Neural progenitor cell (in vitro differentiated cells): ENCODE measurements at regions not wholly inside any gene's neighbourhood (a gene's known extent, or its start where the extent isn't known, plus 50 kb on each side); places are given as distances from the start of the nearest gene placed in this dataset.

ENCODE experiments used
- DNase-seq: peaks from one replicate; pipeline ENCODE4 v3.0.0-alpha.2; 2016; ENCODE audit warnings: low spot score
- H2AFZ ChIP-seq: fragments of 200-600 bp; sonication (generic); replicated peaks from 2 replicates; pipeline ENCODE4 v1.6.1; 2016; ENCODE audit warnings: antibody characterized with exemption
- H3F3A ChIP-seq: fragments of 200-600 bp; sonication (generic); 2 replicates; pipeline ENCODE4 v1.6.1; 2016; ENCODE audit warnings: antibody characterized with exemption, low read depth
- H3K27ac ChIP-seq: fragments of 200-600 bp; sonication (generic); 2 replicates; pipeline ENCODE4 v1.5.1; 2016; ENCODE audit warnings: mild to moderate bottlenecking
- H3K27me3 ChIP-seq: fragments of 200-600 bp; sonication (generic); 2 replicates; pipeline ENCODE4 v1.6.1; 2016; ENCODE audit warnings: mild to moderate bottlenecking, moderate library complexity
- H3K36me3 ChIP-seq: fragments of 200-600 bp; sonication (generic); 2 replicates; pipeline ENCODE4 v1.5.1; 2016
- H3K4me1 ChIP-seq: fragments of 200-600 bp; sonication (generic); 2 replicates; pipeline ENCODE4 v1.6.1; 2016; ENCODE audit warnings: mixed run types
- H3K4me2 ChIP-seq: fragments of 200-600 bp; sonication (generic); 2 replicates; pipeline ENCODE4 v1.6.1; 2016
- H3K4me3 ChIP-seq: fragments of 200-600 bp; sonication (generic); 2 replicates; pipeline ENCODE4 v1.5.1; 2016
- H3K79me2 ChIP-seq: fragments of 200-600 bp; sonication (generic); 2 replicates; pipeline ENCODE4 v1.6.1; 2016; ENCODE audit warnings: low read depth
- H3K9ac ChIP-seq: fragments of 200-600 bp; sonication (generic); 2 replicates; pipeline ENCODE4 v1.6.1; 2016
- H3K9me3 ChIP-seq: fragments of 200-600 bp; sonication (generic); 2 replicates; pipeline ENCODE4 v1.5.1; 2016; ENCODE audit warnings: low read depth
- H4K20me1 ChIP-seq: fragments of 200-600 bp; sonication (generic); 2 replicates; pipeline ENCODE4 v1.6.1; 2016; ENCODE audit warnings: low read depth
- H3K27ac Mint-ChIP-seq: 3 replicates; pipeline ENCODE4 v1.8.0; 2021; ENCODE audit warnings: mixed read lengths
- H3K27me3 Mint-ChIP-seq: 2 replicates; pipeline ENCODE4 v1.8.0; 2022; ENCODE audit warnings: low read depth, mild to moderate bottlenecking, inconsistent platforms, moderate library complexity, mixed read lengths; ENCODE audit not compliant: insufficient read depth
- H3K36me3 Mint-ChIP-seq: 3 replicates; pipeline ENCODE4 v1.8.0; 2021; ENCODE audit warnings: mixed read lengths
- H3K4me1 Mint-ChIP-seq: 3 replicates; pipeline ENCODE4 v1.8.0; 2021; ENCODE audit warnings: mixed read lengths
- H3K4me3 Mint-ChIP-seq: 3 replicates; pipeline ENCODE4 v1.8.0; 2021; ENCODE audit warnings: mild to moderate bottlenecking, moderate library complexity, mixed read lengths
- H3K9me3 Mint-ChIP-seq: 3 replicates; pipeline ENCODE4 v1.8.0; 2020; ENCODE audit warnings: mixed read lengths
- EZH2 ChIP-seq: fragments of 200-600 bp; sonication (generic); IDR thresholded peaks from 2 replicates; pipeline ENCODE4 v1.6.1; 2017; ENCODE audit warnings: antibody characterized with exemption, mild to moderate bottlenecking, moderate library complexity
- EZH2phosphoT487 ChIP-seq: fragments of 200-600 bp; sonication (generic); IDR thresholded peaks from 2 replicates; pipeline ENCODE4 v1.6.1; 2017; ENCODE audit warnings: antibody characterized with exemption
- TF ChIP-seq, protein P1 (sequence below): fragments of 200-600 bp; sonication (generic); IDR thresholded peaks from 2 replicates; pipeline ENCODE4 v1.5.1; 2017; ENCODE audit warnings: antibody characterized with exemption, mild to moderate bottlenecking

DNA sequence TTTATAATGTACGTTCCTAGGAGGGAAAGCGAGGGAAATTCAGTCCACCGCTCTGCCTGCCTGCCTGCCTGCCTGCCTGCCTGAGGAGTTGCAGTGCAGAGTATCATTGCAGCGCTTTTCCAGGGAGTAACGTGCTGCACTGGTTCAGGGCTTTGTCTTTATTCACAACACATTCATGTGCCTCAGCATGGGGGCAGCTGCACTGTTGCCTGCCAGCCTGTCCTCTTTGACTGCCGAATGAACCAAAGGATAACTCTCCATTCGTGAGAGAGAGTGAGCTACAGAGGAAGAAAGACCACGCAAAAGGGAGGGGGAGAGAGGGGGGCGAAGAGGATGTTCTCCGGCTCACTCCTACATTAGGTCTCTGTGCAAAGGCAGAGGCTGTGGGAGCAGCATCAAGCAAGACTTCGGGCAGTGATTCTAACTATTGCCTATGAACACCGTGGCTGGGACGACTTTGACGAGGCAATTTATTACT lies 791.2 kb downstream of the MAT2B start:
- TF ChIP-seq EZH2 (no peak), EZH2phosphoT487 (peak; percentile 99)
- Mint-ChIP-seq H3K27me3 (peaks cover 7% of the 10 kb centered on the region), H3K4me1 (peaks cover 30% of the 10 kb centered on the region), H3K36me3 (no peaks in the 10 kb centered on the region), H3K9me3 (peaks cover 7% of the 10 kb centered on the region), H3K4me3 (peak overlapping the region; percentile 85), H3K27ac (peak overlapping the region; percentile 95)
- peaks cover 71% of the 10 kb centered on the region for H3K27me3 ChIP-seq
- no peak overlapping the region for H2AFZ ChIP-seq
- H3K4me3 ChIP-seq: no peak overlapping the region
- H3K9me3 ChIP-seq: no peaks in the 10 kb centered on the region
- H3K36me3 ChIP-seq: no peaks in the 10 kb centered on the region
- peaks cover 8% of the 10 kb centered on the region for H3K4me1 ChIP-seq
- H3F3A ChIP-seq: no peaks in the 10 kb centered on the region
- H3K9ac ChIP-seq: no peak overlapping the region
- peaks cover 22% of the 10 kb centered on the region for H4K20me1 ChIP-seq
- peak overlapping the region; percentile 43 for H3K4me2 ChIP-seq
- H3K79me2 ChIP-seq: no peaks in the 10 kb centered on the region
- DNase-seq: peak; percentile 95
- no peak overlapping the region for H3K27ac ChIP-seq

DNA sequence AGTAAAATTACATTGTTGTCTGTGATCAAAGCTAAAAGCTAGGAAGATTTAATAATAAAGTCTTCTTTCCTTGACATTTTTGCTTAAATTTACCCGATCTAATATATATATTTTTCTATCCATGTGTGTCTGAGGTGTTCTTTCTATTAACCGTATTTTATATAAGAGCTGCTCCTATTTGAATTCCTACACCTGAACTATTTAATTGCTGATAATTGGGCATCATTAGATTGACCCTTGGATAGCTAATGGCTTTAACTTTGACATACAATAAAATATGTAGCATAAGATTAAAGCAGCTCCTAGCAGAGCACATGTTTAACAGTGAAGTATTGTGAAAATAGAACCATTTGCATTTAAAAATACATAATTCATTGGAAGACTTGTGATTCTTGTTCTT lies 792.7 kb downstream of the MAT2B start:
- Mint-ChIP-seq H3K27ac (no peak overlapping the region), H3K36me3 (no peaks in the 10 kb centered on the region), H3K9me3 (peaks cover 7% of the 10 kb centered on the region), H3K4me1 (peaks cover 30% of the 10 kb centered on the region), H3K4me3 (peak overlapping the region; percentile 81), H3K27me3 (peaks cover 7% of the 10 kb centered on the region)
- peaks cover 22% of the 10 kb centered on the region for H4K20me1 ChIP-seq
- H3K27ac ChIP-seq: no peak overlapping the region
- H3K4me2 ChIP-seq: no peak overlapping the region
- no peaks in the 10 kb centered on the region for H3F3A ChIP-seq
- no peaks in the 10 kb centered on the region for H3K79me2 ChIP-seq
- peaks cover 71% of the 10 kb centered on the region for H3K27me3 ChIP-seq
- TF ChIP-seq, protein P1, sequence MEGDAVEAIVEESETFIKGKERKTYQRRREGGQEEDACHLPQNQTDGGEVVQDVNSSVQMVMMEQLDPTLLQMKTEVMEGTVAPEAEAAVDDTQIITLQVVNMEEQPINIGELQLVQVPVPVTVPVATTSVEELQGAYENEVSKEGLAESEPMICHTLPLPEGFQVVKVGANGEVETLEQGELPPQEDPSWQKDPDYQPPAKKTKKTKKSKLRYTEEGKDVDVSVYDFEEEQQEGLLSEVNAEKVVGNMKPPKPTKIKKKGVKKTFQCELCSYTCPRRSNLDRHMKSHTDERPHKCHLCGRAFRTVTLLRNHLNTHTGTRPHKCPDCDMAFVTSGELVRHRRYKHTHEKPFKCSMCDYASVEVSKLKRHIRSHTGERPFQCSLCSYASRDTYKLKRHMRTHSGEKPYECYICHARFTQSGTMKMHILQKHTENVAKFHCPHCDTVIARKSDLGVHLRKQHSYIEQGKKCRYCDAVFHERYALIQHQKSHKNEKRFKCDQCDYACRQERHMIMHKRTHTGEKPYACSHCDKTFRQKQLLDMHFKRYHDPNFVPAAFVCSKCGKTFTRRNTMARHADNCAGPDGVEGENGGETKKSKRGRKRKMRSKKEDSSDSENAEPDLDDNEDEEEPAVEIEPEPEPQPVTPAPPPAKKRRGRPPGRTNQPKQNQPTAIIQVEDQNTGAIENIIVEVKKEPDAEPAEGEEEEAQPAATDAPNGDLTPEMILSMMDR: no peak
- TF ChIP-seq EZH2phosphoT487 (no peak), EZH2 (no peak)
- H3K9ac ChIP-seq: no peak overlapping the region
- no peak overlapping the region for H2AFZ ChIP-seq
- no peak overlapping the region for H3K4me3 ChIP-seq
- DNase-seq: no peak
- no peaks in the 10 kb centered on the region for H3K9me3 ChIP-seq
- no peaks in the 10 kb centered on the region for H3K36me3 ChIP-seq
- peaks cover 8% of the 10 kb centered on the region for H3K4me1 ChIP-seq

DNA sequence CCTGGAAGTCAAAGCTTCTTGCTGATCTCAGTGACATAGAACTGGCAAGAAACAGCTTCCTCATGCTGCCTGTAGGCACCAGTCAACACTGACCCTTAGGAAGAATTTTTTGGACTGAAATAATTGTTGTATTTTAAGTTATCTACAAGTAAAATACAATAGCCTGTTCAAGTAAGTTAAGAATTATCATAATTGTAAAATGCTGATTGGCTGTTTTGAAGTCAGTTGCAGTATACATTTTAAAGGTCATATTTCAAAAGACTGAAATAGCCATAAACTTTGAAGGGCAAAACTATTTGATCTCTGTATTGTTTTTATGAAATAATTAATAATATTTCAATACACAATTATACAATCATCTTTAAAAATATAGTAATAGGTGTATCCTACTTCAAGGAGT lies 794.9 kb downstream of the MAT2B start:
- Histone ChIP-seq H3K27ac (no peak overlapping the region), H3K4me3 (no peak overlapping the region), H3K9me3 (no peaks in the 10 kb centered on the region), H4K20me1 (peaks cover 20% of the 10 kb centered on the region), H3K9ac (no peak overlapping the region), H2AFZ (no peak overlapping the region), H3K4me2 (no peak overlapping the region), H3K27me3 (peaks cover 51% of the 10 kb centered on the region), H3K4me1 (peaks cover 8% of the 10 kb centered on the region), H3K36me3 (no peaks in the 10 kb centered on the region), H3F3A (no peaks in the 10 kb centered on the region), H3K79me2 (no peaks in the 10 kb centered on the region)
- Mint-ChIP-seq H3K4me3 (no peak overlapping the region), H3K27ac (no peak overlapping the region), H3K36me3 (no peaks in the 10 kb centered on the region), H3K4me1 (peaks cover 30% of the 10 kb centered on the region), H3K9me3 (no peaks in the 10 kb centered on the region), H3K27me3 (peaks cover 5% of the 10 kb centered on the region)
- TF ChIP-seq EZH2phosphoT487: no peak
- no peak for TF ChIP-seq EZH2
- TF ChIP-seq, protein P1: no peak
- DNase-seq: no peak

DNA sequence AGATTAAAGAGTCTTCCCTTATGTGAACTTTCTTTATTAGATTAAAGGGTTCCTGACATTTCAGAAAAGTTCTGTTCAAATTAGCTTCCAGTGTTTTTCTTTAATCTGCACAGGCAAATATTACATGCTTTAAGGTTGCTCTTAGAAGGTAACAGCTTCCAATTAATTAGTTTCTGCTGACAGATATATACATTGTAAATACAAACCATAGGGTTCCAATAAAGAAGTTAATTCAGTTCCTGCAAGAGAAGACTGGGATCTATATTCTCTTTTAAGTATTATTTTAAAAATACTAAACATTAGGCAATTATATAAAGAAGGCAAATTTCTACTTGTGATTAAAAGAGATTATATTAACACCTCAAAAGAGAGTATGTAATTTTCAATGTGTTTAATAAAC lies 795.7 kb downstream of the MAT2B start:
- Mint-ChIP-seq H3K9me3 (no peaks in the 10 kb centered on the region), H3K4me3 (no peak overlapping the region), H3K36me3 (no peaks in the 10 kb centered on the region), H3K4me1 (peaks cover 26% of the 10 kb centered on the region), H3K27ac (no peak overlapping the region), H3K27me3 (peaks cover 3% of the 10 kb centered on the region)
- Histone ChIP-seq H3K36me3 (no peaks in the 10 kb centered on the region), H4K20me1 (peaks cover 16% of the 10 kb centered on the region), H3K9me3 (no peaks in the 10 kb centered on the region), H2AFZ (no peak overlapping the region), H3K4me2 (no peak overlapping the region), H3K27ac (no peak overlapping the region), H3K79me2 (no peaks in the 10 kb centered on the region), H3K4me1 (peaks cover 8% of the 10 kb centered on the region), H3K27me3 (peaks cover 43% of the 10 kb centered on the region), H3F3A (no peaks in the 10 kb centered on the region), H3K9ac (no peak overlapping the region), H3K4me3 (no peak overlapping the region)
- TF ChIP-seq, protein P1: no peak
- TF ChIP-seq EZH2: no peak
- TF ChIP-seq EZH2phosphoT487: no peak
- no peak for DNase-seq
